ENCODE measurements at regions not wholly inside any gene's neighbourhood (a gene's known extent, or its start where the extent isn't known, plus 50 kb on each side); places are given as distances from the start of the nearest gene placed in this dataset.
A peak's percentile ranks its signal among the peaks of the same experiment; 100 is the strongest.

DNA sequence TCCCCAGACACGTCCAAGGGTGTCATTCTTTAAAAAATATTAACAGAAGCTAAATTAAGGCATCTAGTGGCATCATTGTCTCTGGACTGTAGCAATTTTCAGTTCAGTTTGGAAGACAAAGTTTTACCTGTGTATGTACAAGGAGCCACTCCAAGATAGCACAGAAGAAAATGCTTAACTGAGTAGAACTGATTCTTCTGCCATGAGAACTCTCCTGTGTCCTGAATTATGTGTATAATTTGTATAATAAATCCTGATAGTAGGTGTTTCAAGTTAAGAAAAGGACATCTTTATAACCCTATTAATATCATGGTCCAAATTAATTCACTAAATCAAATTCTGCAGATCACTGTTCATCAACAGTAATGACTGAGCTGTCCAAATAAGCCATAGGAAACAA is 1104.0 kb downstream of the XPNPEP1 start:
- no peak for DNase-seq

DNA sequence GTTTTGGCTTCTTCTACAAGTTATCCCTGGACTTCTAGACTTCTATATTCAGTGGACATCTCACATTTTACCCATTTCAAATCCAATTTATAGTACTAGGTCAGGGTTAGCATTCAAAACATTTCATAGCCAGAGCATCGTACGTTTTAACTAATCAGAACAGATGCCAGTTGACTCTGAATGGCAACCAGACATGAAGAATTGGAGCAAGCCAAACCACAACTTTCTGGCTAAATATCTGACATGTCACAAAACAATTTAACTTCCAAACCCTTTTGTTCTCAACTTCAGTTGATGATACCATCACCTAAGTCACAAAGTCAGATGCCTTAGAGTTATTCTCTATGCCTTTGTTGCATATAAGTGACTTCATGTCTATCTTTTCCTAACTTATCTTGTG is 1105.7 kb downstream of the XPNPEP1 start:
- no peak for DNase-seq

DNA sequence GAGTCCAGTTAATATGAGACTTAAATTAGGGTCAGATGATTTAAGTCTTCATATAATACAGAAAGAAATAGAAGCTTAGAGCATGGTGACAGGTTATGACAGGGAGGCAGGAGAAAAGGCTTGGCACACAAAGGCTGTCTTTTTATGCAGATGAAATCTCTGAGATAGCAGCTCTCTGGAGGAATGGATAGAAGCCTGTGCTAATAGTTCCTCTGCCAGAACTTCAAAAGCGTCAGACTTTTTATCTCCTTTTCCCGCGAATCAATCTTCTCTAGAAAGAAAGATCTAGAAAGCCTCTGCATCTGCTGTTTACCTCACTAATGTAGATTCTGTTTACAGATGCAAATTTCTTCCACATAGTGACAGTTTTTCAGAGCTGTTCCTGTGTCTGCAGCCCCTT is 1106.2 kb downstream of the XPNPEP1 start:
- no peak for DNase-seq

DNA sequence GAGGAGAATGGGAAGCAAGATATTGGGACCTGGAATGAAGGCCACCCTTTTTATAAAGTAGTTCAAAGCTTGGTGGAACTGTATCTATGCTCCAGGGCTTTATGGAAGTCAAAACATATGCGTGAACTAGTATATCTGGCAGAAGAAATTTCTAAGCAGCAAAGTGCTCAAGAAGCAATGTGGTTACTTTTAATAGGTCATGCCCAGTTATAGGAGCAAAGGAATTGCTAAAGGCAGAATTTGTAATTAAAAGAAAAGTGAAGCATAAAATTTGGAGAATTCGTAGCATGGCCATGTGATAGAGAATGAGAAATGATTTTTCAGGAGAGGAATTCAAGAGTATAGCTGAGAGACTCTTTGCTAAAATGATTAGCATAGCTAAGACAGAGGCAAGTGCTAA is 1110.4 kb downstream of the XPNPEP1 start:
- DNase-seq = no peak

DNA sequence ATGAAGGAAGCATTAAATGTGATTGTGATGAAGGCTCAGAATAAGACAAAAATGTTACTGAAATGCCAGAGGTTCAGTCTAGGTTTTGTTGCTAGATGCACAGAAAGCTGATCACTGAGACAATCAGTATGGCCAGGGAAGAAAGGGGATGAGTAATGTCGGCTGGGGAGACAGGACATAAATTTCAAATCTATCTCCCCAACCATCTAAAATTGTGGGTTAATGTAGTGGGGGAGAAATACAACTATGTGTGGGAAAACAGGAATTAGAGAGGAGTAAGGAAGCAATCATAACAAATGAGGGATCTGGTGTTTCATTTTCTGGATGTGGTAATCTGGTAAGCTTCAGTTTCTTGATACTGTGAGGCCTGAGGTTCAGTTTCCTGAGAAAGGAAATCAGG is 1111.0 kb downstream of the XPNPEP1 start:
- no peak for DNase-seq

DNA sequence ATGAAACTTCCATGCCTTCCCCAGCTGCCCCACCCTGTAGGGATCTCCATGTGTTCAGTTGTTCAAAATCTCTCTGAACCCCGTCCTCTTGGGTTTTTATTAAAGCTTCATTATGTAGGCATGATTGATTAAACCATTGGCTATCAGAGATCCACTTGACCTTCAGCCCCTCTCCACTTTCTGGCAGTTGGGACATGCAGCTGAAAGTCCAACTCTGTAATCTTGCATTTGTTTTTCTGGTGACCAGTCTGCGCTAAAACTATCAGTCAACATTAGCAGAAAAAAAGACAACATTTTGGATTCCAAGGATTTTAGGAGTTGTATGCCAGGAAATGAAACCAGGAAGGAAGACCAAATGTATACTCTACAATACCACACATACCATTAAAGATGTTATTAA is 1115.1 kb downstream of the XPNPEP1 start:
- DNase-seq = no peak

DNA sequence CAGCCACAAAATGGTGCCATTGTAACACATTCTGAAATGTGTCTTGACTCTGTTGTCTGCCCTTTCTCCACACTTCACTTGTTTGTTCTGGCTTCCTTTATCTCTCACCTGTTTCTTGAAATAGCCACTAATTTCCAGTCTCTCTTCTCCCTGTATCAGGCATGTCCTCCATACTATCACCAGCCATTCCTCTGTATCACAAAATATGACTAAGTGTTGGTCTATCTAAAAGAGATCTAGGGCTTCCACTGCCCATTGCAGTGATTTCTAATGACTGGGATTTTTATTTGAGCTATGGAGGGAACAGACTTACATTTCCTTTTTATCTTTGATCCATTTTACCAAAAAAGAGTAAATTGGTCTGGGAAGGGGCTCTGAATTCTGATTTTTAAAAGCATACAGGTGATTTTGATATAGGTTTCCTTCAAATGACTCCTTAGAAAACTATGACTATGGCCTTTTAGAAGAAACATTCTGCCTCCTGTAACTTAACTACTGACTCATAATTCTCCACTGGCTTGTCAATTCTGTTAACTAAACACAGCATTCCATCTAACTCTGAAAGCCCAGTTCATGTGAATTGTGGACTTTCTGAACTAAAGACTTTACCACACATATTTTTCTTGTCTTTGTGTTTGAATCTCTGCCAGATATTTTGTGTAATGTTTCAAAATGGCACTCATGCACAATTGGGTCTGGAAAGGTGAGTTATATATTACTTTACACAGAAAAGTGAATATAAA is 1121.4 kb downstream of the XPNPEP1 start:
- DNase-seq = no peak

DNA sequence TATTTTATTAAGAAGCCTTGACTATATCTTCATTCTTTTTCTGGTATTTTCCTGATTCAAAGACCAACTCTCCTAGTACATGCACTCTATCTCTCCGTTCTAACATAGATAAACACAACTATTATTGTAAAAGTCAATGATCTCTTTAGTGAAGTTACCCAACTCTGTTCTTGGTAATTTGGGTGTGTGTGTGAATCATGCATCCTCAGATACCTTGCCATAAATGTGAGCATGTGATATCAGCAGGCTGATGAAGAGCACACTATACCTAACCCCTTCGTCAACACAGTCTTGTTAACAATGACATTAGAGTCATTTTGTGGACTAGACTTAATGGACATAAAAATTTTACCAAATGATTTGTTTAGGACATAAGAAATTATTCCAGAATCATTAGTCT is 1122.1 kb downstream of the XPNPEP1 start:
- DNase-seq = no peak

DNA sequence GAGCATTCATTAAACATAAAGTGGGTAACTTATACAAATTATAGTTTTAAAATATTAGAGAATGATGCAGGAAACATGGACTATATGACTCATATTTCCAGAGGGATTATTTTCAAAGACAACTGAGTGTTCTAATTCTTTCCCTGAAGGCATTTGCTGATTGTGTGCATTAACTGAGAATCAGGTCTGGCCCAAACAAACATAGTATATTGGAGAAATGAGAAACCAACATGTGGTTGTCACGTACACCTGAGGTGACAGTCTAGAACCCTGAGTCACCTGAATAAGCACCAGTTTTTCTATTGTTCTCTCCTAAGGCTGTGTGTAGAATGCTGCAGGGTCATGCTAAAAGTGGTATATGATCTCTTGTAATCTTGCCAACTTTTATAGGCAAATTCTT is 1125.7 kb downstream of the XPNPEP1 start:
- DNase-seq = no peak

DNA sequence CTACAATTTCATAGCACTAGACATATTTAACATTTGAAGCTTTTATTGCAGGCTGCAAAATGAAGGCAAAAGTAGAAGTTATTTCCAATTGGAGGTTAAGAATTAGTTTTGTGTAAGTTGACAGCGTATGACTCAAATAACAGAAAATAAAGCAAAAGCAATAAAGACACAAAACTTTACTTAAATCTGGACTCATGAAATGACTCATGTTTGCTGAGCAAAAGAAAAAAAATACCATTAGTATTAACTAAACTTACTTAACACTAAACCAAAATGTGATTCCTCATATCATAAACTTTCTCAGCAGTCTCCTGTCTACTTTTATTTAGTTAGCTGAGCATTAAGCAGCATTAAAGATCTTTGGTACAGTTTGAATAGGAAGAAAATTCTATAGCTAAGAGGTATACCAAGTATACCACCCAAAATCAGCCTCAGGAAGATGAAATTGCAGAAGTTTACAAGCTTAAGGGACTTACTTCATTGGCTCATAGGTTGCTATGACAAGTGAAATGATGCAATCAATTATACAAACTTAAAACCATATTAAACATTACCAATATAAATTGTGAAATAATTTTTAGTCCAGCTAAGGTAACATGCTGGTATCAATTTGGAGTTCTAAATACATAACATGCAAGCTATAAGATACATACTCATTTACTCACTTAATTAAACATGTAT is 1131.4 kb downstream of the XPNPEP1 start:
- DNase-seq = no peak

DNA sequence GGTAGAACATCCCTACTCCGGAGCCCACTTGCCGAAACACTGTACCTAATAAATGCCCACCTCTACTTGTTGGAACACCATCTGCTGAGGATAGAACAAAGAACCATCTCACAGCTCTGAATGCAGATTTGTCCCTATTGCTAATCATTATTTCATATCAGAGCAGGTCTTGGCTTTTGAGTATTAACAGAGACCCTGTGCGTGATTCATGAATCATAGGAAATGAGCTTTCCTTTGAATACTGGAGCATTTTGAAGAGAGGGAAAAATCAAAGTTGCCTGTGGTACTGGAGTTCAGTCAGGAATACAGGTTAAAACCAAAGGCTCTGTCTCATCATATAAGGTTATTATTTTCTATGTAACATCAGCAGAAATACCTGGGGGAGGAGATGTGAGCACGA is 1132.3 kb downstream of the XPNPEP1 start:
- DNase-seq = no peak

DNA sequence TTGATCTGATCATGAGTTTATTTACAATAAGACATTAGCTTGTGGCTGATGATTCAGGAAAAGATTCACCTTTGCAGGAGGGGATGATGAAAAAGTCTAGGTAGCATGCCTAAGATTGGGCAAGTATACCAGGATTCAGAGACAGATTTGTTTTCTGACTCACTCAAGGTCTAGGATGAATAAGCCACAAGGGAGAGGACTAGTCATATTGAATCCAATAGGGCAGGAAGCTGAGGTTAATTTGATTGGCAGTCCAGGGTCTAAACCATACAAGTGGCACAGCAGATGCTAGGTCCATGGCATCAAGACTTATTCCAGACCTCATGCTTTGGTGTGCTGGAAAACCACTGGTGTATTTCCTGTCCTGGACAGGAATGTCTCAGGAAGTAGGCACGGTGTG is 1133.4 kb downstream of the XPNPEP1 start:
- DNase-seq = no peak

DNA sequence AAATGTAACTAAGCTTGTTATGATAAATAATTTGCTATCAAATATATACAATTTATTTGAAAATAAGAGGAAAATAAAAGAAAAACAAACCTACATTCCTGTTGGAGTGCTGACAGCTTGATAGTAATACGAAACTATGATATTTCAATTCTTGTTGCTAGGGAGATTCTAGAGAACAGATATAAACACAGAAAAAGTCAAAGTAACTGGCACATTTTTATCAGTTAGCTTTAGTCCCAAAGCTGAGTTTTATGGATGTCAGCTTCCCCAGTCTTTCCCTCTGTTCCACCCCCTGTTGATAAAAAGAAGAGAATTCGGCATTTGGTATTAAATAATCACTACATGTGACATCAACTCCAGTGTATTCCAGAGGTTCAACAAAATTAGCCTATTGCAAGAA is 1134.0 kb downstream of the XPNPEP1 start:
- DNase-seq = no peak

DNA sequence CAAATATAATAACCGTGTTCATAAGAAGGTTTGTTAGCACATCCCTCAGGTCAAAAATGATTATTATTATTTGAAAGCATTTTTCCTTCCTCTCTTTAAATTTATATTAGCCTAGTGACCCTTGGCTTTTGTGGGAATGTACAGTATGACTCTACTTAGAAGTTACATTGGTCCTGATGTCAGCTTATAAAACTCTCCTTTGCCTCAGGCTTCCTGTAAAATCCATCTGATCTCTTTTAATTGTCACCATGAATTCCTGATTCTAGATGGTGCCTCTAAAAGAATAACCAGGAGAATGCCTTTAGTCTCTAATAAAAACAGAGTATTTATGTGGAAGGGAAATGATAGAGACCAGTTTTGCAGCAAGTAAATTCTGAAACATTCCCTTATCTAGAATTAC is 1134.4 kb downstream of the XPNPEP1 start:
- no peak for DNase-seq

DNA sequence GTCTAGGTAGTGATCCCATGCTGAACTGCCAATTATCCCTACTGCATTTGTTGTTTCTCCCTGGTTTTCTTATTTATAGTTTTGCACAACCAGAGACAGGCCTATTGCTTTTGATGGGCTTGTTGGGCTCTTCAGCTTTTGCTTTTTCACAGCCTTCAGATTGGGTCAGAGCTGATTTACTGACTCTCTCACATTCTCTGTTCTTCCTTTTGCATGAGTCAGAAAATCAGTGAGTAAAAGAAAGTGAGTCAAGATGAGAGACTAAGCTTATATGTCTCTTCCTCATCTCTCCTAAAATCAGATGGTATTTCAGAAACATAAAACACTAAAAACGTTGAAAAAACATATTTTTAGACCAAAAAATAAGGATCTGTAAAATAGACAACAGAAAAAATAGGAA is 1135.4 kb downstream of the XPNPEP1 start:
- DNase-seq = no peak

DNA sequence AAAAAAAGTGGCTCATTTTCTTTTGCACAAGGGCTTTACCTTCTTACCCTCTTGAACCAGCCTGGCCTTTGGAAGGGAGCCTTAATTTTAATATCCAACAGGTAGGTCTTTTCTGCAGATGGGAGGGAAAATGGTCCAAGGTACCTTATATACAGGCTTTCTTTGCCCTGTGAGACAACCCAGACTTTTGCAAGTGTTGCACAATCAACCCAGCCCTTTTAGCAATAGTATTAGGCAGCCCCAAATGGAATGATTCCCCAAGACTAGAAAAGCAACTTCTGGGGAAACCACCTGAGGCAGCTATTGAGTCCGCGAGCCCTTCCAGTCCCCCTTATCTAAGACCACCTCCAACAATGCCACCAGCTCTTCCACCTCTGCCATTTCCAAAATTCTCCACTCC is 1138.3 kb downstream of the XPNPEP1 start:
- DNase-seq = no peak

DNA sequence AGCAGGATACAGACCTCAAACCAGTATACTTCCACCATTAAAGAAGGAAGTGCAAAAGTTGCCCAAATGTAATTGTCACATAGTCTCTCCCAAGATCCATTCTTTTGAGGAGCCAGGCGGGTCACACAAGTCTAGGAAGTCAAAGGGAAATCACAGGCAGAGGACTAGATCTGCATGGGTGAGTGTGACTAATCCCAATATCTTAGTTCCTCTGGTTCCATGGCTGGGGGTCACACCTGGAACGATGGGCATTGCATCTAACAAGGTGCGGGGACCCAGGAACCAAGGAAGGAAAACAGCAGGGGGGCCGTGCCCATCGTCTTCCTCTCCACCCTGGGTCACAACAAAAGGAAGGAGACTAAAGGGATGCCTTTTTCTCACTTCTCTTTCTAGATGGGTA is 1138.8 kb downstream of the XPNPEP1 start:
- DNase-seq = no peak

DNA sequence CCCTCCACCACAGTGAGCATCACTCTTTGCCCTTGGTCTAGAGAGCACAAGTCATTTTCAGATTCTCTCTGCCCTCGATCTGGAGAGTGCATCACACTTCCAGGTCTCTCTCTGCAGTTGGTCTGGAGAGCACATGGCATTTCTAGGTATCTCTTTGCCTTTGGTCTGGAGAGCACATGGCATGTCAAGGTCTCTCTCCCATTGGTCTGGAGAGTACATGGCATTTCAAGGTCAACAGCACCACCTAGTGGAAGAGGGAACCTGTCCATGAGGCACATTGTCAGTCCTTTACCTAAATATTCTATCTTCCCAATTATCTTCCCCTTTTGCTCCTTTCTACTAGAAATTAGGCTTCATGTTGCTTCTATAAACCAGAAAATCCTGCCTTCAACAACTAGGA is 1139.4 kb downstream of the XPNPEP1 start:
- DNase-seq = peak; percentile 33

DNA sequence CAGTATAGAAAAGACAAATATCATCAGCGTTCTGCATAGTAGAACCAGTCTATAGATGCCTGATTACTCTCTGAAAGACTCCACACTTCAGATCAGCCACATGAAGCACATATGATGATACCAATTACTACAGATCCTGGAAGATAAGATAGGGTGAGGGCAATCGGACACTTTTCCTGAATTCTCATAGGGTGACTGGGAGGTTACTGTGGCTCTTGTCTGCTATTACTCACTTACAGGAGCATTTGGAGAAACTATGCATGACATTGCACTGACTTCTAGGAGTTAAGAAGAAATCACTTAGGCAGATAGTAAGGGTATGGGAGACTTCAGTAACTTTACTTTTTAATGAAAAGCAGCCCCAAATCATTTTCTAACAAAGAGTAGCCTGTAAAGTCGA is 1140.9 kb downstream of the XPNPEP1 start:
- no peak for DNase-seq

DNA sequence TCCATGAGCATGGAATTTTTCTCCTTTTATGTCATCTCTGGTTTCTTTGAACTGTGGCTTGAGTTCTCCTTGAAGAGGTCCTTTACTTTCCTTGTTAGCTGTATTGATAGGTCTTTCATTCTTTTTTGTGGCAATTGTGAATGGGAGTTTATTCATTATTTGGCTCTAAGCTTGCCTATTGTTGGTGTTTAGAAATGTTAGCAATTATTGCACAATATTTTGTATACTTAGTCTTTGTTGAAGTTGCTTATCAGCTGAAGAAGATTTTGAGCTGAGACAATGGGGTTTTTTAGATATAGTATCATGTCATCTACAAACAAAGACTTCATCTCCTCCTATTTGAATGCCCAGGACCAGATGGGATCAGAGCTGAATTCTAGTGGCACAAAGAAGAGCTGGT is 1143.8 kb downstream of the XPNPEP1 start:
- DNase-seq = no peak

DNA sequence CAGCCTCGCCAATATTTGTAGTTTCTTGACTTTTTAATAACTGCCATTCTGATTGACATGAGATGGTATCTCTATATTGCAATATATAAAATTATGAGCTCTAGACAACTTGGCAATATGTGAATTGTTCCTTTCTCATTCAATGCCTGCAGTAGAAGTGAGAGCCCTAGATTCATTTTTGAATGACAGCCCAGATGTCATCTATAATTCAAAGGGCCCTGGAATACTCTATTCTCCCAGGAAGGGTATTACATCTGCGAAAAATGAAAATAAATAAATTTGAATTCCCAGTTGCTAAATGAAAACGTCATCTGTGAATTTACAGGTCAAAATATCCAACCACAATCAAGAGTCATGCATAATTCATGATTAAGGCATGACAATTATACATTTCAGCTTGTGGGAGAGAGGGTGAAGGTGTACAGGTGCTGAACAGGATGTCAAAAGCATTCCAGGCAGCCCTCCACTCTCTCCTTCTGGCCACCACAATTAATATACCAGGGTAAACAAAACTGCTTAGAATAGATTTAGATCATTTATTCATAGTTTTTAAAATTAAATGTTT is 1147.3 kb downstream of the XPNPEP1 start:
- DNase-seq = no peak

DNA sequence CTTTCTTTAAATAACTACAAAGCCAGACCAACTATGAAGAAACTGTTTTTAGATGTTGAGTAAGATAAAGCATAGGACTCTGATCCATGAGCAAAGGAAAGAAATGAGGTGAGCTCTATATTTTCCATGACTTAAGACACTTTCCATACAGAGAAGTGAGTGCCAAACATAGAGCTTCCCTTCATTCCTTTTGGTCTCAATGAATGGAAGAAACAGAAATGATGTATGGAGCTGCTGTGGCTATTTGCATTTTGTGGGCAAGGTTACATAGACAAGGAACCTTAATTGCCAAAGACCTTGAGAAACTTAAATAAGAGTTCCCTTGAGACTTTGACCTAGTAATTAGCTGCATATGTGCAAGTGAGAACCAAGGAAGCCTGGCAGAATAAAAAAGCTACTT is 1152.2 kb downstream of the XPNPEP1 start:
- DNase-seq = no peak

DNA sequence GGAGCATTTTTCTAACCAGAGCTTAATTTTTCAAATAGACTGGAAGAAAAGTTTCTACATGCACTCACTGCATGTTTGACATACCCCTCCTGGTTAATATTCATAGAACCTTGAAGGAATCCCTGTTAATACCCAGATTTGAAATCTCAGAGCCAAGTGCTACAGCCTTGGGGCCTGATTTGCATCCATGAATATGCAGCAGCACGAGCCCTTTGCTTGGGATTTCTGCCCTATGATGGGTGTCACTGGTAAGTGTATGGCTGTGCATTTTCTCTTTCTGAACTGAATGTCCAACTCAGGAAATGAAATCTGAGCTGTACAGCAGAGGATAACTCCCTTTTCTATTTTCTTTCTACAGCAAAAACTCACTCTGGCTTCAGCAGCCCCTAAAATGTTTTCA is 1157.5 kb downstream of the XPNPEP1 start:
- no peak for DNase-seq

DNA sequence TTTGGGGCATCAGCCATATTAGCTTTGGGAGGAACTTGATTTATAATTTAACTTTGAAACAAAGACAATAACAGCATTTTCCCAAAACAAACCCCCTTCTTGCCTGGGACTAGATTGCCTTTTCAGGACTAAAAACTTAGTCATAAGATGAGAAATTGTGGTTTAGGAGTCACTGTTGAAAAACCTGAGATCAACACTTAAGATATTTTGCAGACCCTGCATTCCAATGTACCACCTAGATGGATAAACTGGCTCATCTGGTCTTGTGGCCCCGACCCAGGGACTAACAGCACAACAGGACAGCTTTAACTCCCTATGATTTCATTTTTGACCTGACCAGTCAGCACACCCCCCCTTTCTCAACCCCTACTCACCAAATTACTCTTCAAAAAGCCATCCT is 1165.4 kb downstream of the XPNPEP1 start:
- DNase-seq = no peak

DNA sequence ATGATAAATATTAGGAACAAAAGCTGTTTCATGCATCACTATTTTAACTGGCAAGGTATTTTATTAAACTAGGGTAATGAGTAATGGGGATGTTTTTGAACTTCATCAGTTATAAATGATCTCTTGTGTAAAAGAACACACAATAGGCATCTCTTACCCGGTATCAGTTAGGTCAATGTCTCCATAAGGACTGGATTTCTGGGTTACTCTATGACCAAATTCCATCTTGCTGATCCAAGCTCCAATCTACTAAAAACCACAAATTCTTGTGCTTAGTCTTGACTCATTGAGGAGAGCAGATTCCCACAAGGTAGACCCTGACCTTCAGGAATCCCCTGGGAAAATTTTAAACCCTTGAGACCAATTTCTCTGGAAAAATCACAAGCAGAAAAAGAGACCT is 1167.7 kb downstream of the XPNPEP1 start:
- no peak for DNase-seq
